Ishikawa (cell line): ENCODE measurements at regions not wholly inside any gene's neighbourhood (a gene's known extent, or its start where the extent isn't known, plus 50 kb on each side); places are given as distances from the start of the nearest gene placed in this dataset.

Experiments used
- CREB1 ChIP-seq: IDR thresholded peaks from 2 replicates; pipeline ENCODE4 v1.6.1; 2012; ENCODE audit warnings: low read depth
- EGR1 ChIP-seq: IDR thresholded peaks from 2 replicates; pipeline ENCODE4 v1.6.1; 2012
- NFIC ChIP-seq: IDR thresholded peaks from 2 replicates; pipeline ENCODE4 v1.6.1; 2012
- RAD21 ChIP-seq: IDR thresholded peaks from 2 replicates; pipeline ENCODE4 v1.6.1; 2012; ENCODE audit warnings: low read depth
- TCF12 ChIP-seq: IDR thresholded peaks from 2 replicates; pipeline ENCODE4 v1.6.1; 2012; ENCODE audit warnings: low read depth
- YY1 ChIP-seq: IDR thresholded peaks from 2 replicates; pipeline ENCODE4 v1.6.1; 2012; ENCODE audit warnings: low read depth

DNA sequence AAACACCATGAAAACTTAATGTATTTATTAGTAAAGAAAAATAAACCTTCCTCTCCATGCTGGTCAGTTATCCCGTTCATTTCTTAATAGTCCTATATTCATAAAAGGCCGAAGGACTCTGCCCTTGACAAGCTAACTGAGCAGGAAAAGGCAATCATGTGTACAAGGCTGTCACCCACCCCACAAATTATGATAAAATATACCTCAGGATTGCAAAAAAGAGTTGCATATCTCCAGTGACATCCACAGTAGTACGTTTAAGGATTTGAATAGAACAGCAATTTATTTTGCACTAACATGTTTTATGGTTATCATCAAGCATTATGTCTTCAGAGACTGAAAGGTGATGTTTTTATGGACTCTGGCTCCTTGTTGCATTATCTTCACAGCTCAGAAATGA, 157.6 kb downstream of the FOXB1 start:
- TF ChIP-seq CREB1 (no peak), NFIC (no peak), EGR1 (no peak), YY1 (no peak), RAD21 (no peak), TCF12 (no peak)
